Left lung (tissue), 4 donors: ENCODE measurements at regions not wholly inside any gene's neighbourhood (a gene's known extent, or its start where the extent isn't known, plus 50 kb on each side); places are given as distances from the start of the nearest gene placed in this dataset.

ENCODE experiments used
- ATAC-seq: fragments of 200-7000 bp; cut with Tn5 transposase; one replicate; pipeline ENCODE4 v1.9.1; 2020; ENCODE audit warnings: moderate library complexity
- DNase-seq, 4 donors: peaks; one replicate each; pipeline ENCODE4 v3.0.0-alpha.2; 2013 to 2020
- H3K27ac ChIP-seq, 2 donors: fragments of 200-600 bp; sonication (generic) in 1 of 2; one replicate each; pipeline versions ENCODE4 v1.5.0 to v1.8.0; 2020 to 2021
- H3K27me3 ChIP-seq, 2 donors: fragments of 200-600 bp; sonication (generic) in 1 of 2; one replicate each; pipeline versions ENCODE4 v1.5.0 to v1.8.0; 2020 to 2021
- H3K36me3 ChIP-seq, 2 donors: fragments of 200-600 bp; sonication (generic) in 1 of 2; one replicate each; pipeline versions ENCODE4 v1.5.0 to v1.8.0; 2020 to 2021
- H3K4me1 ChIP-seq, 2 donors: fragments of 200-600 bp; one replicate each; pipeline ENCODE4 v1.8.0; 2021
- H3K4me3 ChIP-seq, 2 donors: fragments of 200-600 bp; sonication (generic) in 1 of 2; one replicate each; pipeline versions ENCODE4 v1.5.0 to v1.8.0; 2020 to 2021; ENCODE audit warnings: mild to moderate bottlenecking in 1 of 2
- H3K9me3 ChIP-seq, 2 donors: fragments of 200-600 bp; sonication (generic) in 1 of 2; one replicate each; pipeline versions ENCODE4 v1.5.0 to v1.8.0; 2020 to 2021
- CTCF ChIP-seq, 2 donors: fragments of 200-600 bp; sonication (generic) in 1 of 2; IDR thresholded peaks; one replicate each; pipeline versions ENCODE4 v1.5.0 to v1.8.0; 2021; ENCODE audit warnings: antibody characterized with exemption in 2 of 2
- intact Hi-C, 2 donors: fragments of 100-400 bp; cut with DNase I; formaldehyde crosslinking; loops; one replicate each; pipeline versions ENCODE4 v1.11.2 to v1.14.2; 2022
- donor health status: DM: no; HTN: yes; CAD: no.
- donor health status: DM: no; HTN: no; CAD: no.

- H3K9me3 ChIP-seq = no peaks in the 10 kb centered on the region
- DNase-seq (no peak), ATAC-seq (no peak)
- no peak overlapping the region for H3K27ac ChIP-seq
- H3K4me1 ChIP-seq = no peaks in the 10 kb centered on the region
- intact Hi-C loops = no loop called here
- no peaks in the 10 kb centered on the region for H3K27me3 ChIP-seq
- no peak overlapping the region for H3K4me3 ChIP-seq
- H3K36me3 ChIP-seq = no peaks in the 10 kb centered on the region
- no peak for TF ChIP-seq CTCF (IDR thresholded peaks at IDR 0.05)
Observed at GRCh38 chrX:28312965-28313364, 274.3 kb upstream of the IL1RAPL1 start.

GRCh38 chrX:28312259-28312658 lies 275.0 kb upstream of the IL1RAPL1 start:
- Histone ChIP-seq H3K27me3 (no peaks in the 10 kb centered on the region), H3K36me3 (no peaks in the 10 kb centered on the region), H3K4me1 (no peaks in the 10 kb centered on the region), H3K27ac (no peak overlapping the region), H3K4me3 (no peak overlapping the region), H3K9me3 (no peaks in the 10 kb centered on the region)
- no peak for TF ChIP-seq CTCF (IDR thresholded peaks at IDR 0.05)
- no peak for DNase-seq
- intact Hi-C loops = no loop called here
- ATAC-seq = no peak

GRCh38 chrX:28311466-28311865 lies 275.8 kb upstream of the IL1RAPL1 start:
- Histone ChIP-seq H3K9me3 (no peaks in the 10 kb centered on the region), H3K4me1 (no peaks in the 10 kb centered on the region), H3K27me3 (no peaks in the 10 kb centered on the region), H3K36me3 (no peaks in the 10 kb centered on the region), H3K27ac (no peak overlapping the region), H3K4me3 (no peak overlapping the region)
- intact Hi-C loops = no loop called here
- ATAC-seq (peak; percentile 61), DNase-seq (peak in 2 of 4 donors; percentile 22 to 57)
- TF ChIP-seq CTCF (IDR thresholded peaks at IDR 0.05) = no peak

GRCh38 chrX:28303486-28303885 lies 283.8 kb upstream of the IL1RAPL1 start:
- Histone ChIP-seq H3K27ac (no peak overlapping the region), H3K4me3 (no peak overlapping the region), H3K36me3 (no peaks in the 10 kb centered on the region), H3K4me1 (no peaks in the 10 kb centered on the region), H3K9me3 (no peaks in the 10 kb centered on the region), H3K27me3 (no peaks in the 10 kb centered on the region)
- ATAC-seq (no peak), DNase-seq (no peak)
- intact Hi-C loops = no loop called here
- TF ChIP-seq CTCF (IDR thresholded peaks at IDR 0.05) = no peak

- DNase-seq = no peak
Observed at GRCh38 chrX:28278726-28279125, 297.5 kb upstream of the DCAF8L1 start.

More at GRCh38 chrX:28278726-28279125, 297.5 kb upstream of the DCAF8L1 start:
- ATAC-seq = no peak
- H3K27ac ChIP-seq = no peak overlapping the region
- no peak overlapping the region for H3K4me3 ChIP-seq
- H3K4me1 ChIP-seq = no peaks in the 10 kb centered on the region
- no peak for TF ChIP-seq CTCF (IDR thresholded peaks at IDR 0.05)
- intact Hi-C loops = no loop called here
- H3K9me3 ChIP-seq = no peaks in the 10 kb centered on the region
- H3K36me3 ChIP-seq = no peaks in the 10 kb centered on the region
- H3K27me3 ChIP-seq = no peaks in the 10 kb centered on the region
